Peyer's patch (tissue), 4 donors: ENCODE measurements at regions not wholly inside any gene's neighbourhood (a gene's known extent, or its start where the extent isn't known, plus 50 kb on each side); places are given as distances from the start of the nearest gene placed in this dataset.

Source experiments
- DNase-seq, 3 donors: peaks; one replicate each; pipeline ENCODE4 v3.0.0-alpha.2; 2017 to 2019
- H3K27ac ChIP-seq, 4 donors: fragments of 200-600 bp; sonication (generic); one replicate each; pipeline ENCODE4 v1.5.1; 2016 to 2019
- H3K27me3 ChIP-seq, 2 donors: fragments of 200-600 bp; sonication (generic); one replicate each; pipeline ENCODE4 v1.5.1; 2019
- H3K36me3 ChIP-seq, 3 donors: fragments of 200-600 bp; sonication (generic); one replicate each; pipeline ENCODE4 v1.5.1; 2016 to 2019
- H3K4me1 ChIP-seq, 4 donors: fragments of 200-600 bp; sonication (generic); one replicate each; pipeline ENCODE4 v1.5.1; 2016 to 2019
- H3K4me3 ChIP-seq, 4 donors: fragments of 200-600 bp; sonication (generic); 1 replicate in 3 of 4; 2 replicates in 1 of 4; pipeline ENCODE4 v1.5.1; 2016 to 2019; ENCODE audit warnings: mild to moderate bottlenecking in 1 of 4
- H3K9me3 ChIP-seq, 4 donors: fragments of 200-600 bp; sonication (generic); one replicate each; pipeline ENCODE4 v1.5.1; 2016 to 2019; ENCODE audit warnings: mild to moderate bottlenecking in 1 of 4
- CTCF ChIP-seq, 6 experiments: fragments of 450-650 bp in 4 of 6; fragments of 200-600 bp in 2 of 6; sonication (generic) in 1 of 6; IDR thresholded peaks; one replicate each; pipeline ENCODE4 v1.5.1; 2017 to 2019; ENCODE audit warnings: antibody characterized with exemption in 6 of 6, mild to moderate bottlenecking in 3 of 6, moderate library complexity in 1 of 6
- POLR2A ChIP-seq, 2 donors: fragments of 450-650 bp; IDR thresholded peaks; one replicate each; pipeline ENCODE4 v1.5.1; 2017; ENCODE audit warnings: antibody characterized with exemption in 2 of 2, mild to moderate bottlenecking in 2 of 2, moderate library complexity in 2 of 2

- Histone ChIP-seq H3K27me3 (no peaks in the 10 kb centered on the region), H3K27ac (no peak overlapping the region), H3K4me1 (no peaks in the 10 kb centered on the region), H3K4me3 (no peak overlapping the region), H3K36me3 (no peaks in the 10 kb centered on the region), H3K9me3 (no peaks in the 10 kb centered on the region)
- no peak for DNase-seq
- TF ChIP-seq POLR2A (IDR thresholded peaks at IDR 0.05) (no peak), CTCF (IDR thresholded peaks at IDR 0.05) (no peak)
These were observed 397.9 kb downstream of the BRINP2 start for GRCh38 chr1:177568622-177569021.

- Histone ChIP-seq H3K27ac (no peak overlapping the region), H3K4me3 (no peak overlapping the region), H3K9me3 (no peaks in the 10 kb centered on the region), H3K36me3 (no peaks in the 10 kb centered on the region), H3K4me1 (no peaks in the 10 kb centered on the region), H3K27me3 (no peaks in the 10 kb centered on the region)
- TF ChIP-seq POLR2A (IDR thresholded peaks at IDR 0.05) (no peak), CTCF (IDR thresholded peaks at IDR 0.05) (peak in 3 of 6 experiments; percentile 19 to 33 (median 20))
- DNase-seq, result no peak
These were observed 396.6 kb downstream of the BRINP2 start for GRCh38 chr1:177567393-177567792.

GRCh38 chr1:177566495-177566894 is 395.7 kb downstream of the BRINP2 start:
- DNase-seq, result peak in 1 of 3 donors; percentile 53
- H3K9me3 ChIP-seq, result no peaks in the 10 kb centered on the region
- H3K27ac ChIP-seq, result peak overlapping the region in 1 of 4 donors; percentile 64
- no peaks in the 10 kb centered on the region for H3K4me1 ChIP-seq
- TF ChIP-seq CTCF (IDR thresholded peaks at IDR 0.05), result no peak
- no peak for TF ChIP-seq POLR2A (IDR thresholded peaks at IDR 0.05)
- H3K36me3 ChIP-seq, result no peaks in the 10 kb centered on the region
- no peaks in the 10 kb centered on the region for H3K27me3 ChIP-seq
- no peak overlapping the region for H3K4me3 ChIP-seq

GRCh38 chr1:177561436-177561835 is 390.7 kb downstream of the BRINP2 start:
- no peaks in the 10 kb centered on the region for H3K4me1 ChIP-seq
- no peak overlapping the region for H3K4me3 ChIP-seq
- no peak overlapping the region for H3K27ac ChIP-seq
- DNase-seq, result no peak
- no peaks in the 10 kb centered on the region for H3K27me3 ChIP-seq
- H3K36me3 ChIP-seq, result no peaks in the 10 kb centered on the region
- TF ChIP-seq POLR2A (IDR thresholded peaks at IDR 0.05) (no peak), CTCF (IDR thresholded peaks at IDR 0.05) (no peak)
- no peaks in the 10 kb centered on the region for H3K9me3 ChIP-seq

GRCh38 chr1:177558372-177558771 is 387.6 kb downstream of the BRINP2 start:
- Histone ChIP-seq H3K27ac (no peak overlapping the region), H3K9me3 (no peaks in the 10 kb centered on the region), H3K4me3 (no peak overlapping the region), H3K4me1 (no peaks in the 10 kb centered on the region), H3K27me3 (no peaks in the 10 kb centered on the region), H3K36me3 (no peaks in the 10 kb centered on the region)
- TF ChIP-seq CTCF (IDR thresholded peaks at IDR 0.05) (no peak), POLR2A (IDR thresholded peaks at IDR 0.05) (no peak)
- DNase-seq, result no peak

- H3K9me3 ChIP-seq, result no peaks in the 10 kb centered on the region
- H3K36me3 ChIP-seq, result no peaks in the 10 kb centered on the region
- H3K27me3 ChIP-seq, result no peaks in the 10 kb centered on the region
- TF ChIP-seq CTCF (IDR thresholded peaks at IDR 0.05) (no peak), POLR2A (IDR thresholded peaks at IDR 0.05) (no peak)
- no peak for DNase-seq
- no peak overlapping the region for H3K4me3 ChIP-seq
- H3K4me1 ChIP-seq, result no peaks in the 10 kb centered on the region
- H3K27ac ChIP-seq, result no peak overlapping the region
These were observed 385.4 kb downstream of the BRINP2 start for GRCh38 chr1:177556163-177556562.
